PC-3 (cell line): ENCODE measurements at regions not wholly inside any gene's neighbourhood (a gene's known extent, or its start where the extent isn't known, plus 50 kb on each side); places are given as distances from the start of the nearest gene placed in this dataset.

Source experiments
- CTCF ChIP-seq: fragments of 300-600 bp; sonication (generic); conservative IDR thresholded peaks from 2 replicates; pipeline ENCODE4 v1.5.1; 2017; ENCODE audit warnings: antibody characterized with exemption, low read depth, mild to moderate bottlenecking, low read length
- EZH2 ChIP-seq: fragments of 300-600 bp; sonication (generic); IDR thresholded peaks from one replicate; pipeline ENCODE4 v1.6.1; 2017; ENCODE audit warnings: antibody characterized with exemption, mild to moderate bottlenecking, low read length; ENCODE audit not compliant: unreplicated experiment

GRCh38 chr6:23371132-23371915 is 754.7 kb upstream of the NRSN1 start:
- no peak for TF ChIP-seq CTCF
- TF ChIP-seq EZH2 = no peak
